ENCODE measurements at regions not wholly inside any gene's neighbourhood (a gene's known extent, or its start where the extent isn't known, plus 50 kb on each side); places are given as distances from the start of the nearest gene placed in this dataset.

DNA sequence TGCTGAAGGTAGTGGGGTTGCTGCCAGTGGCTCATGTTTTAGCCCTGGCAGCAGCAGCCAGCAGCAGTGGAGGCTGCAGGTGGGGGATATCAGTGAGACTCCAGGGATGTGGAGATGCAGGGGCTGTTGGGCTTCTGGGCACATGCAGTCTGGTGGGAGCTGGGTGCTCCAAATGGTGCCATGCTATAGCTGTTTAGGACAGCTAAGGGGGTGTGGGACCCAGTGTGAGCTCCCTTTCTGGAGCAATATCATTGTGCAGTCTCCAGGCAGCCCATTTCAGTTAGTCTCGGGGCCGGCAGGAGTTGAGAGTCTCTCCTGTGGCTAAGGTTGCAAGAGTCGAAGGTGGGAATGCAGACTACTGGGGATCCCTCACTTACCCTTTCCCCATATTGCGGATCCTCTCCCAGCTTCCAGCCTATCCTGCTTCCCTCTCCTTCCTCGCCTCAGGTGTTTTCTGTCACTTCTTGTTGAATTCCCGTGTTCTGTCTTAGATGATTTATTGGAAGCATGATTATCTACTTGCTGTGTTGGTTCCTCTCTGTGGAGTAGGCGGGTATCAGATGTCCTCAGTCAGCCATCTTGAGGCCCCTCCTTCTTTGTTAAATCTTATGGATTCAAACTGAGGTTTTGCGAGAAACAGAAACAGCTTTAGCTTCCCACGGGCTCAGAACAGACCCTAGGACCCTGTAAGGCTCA is 112.0 kb downstream of the FAM43A start:
- Histone ChIP-seq H4K91ac (ENCODE audit: insufficient read length, low read depth, low read length) (no peak overlapping the region), H3T11ph (ENCODE audit: low read length) (no peak overlapping the region), H2BK5ac (ENCODE audit: insufficient read length, low read length) (no peak overlapping the region), H3K4me2 (ENCODE audit: insufficient read depth, insufficient read length, low read length) (no peak overlapping the region), H4K8ac (replicated peaks; ENCODE audit: insufficient read length, low read depth, low read length) (no peak overlapping the region), H3K27me3 (ENCODE audit: insufficient read depth, low read length) (no peaks in the 10 kb centered on the region; the same call in 1 of the 2 replicates), H3K56ac (ENCODE audit: insufficient read length, low read depth, low read length) (no peak overlapping the region), H2AFZ (ENCODE audit: low read length) (no peak overlapping the region), H2BK12ac (ENCODE audit: insufficient read length, low read depth, low read length) (no peak overlapping the region), H2BK20ac (ENCODE audit: low read depth, low read length, poor library complexity, severe bottlenecking) (no peak overlapping the region), H3K27ac (ENCODE audit: insufficient read length, low read depth, low read length) (no peak overlapping the region), H4K20me1 (ENCODE audit: control insufficient read depth, insufficient read depth, insufficient read length) (no peaks in the 10 kb centered on the region), H3K18ac (ENCODE audit: insufficient read length, low read depth, low read length) (no peak overlapping the region), H3K9me3 (ENCODE audit: control insufficient read depth, low read depth, low read length) (no peaks in the 10 kb centered on the region), H3K9ac (ENCODE audit: extremely low read depth, insufficient read length, low read length) (no peak overlapping the region), H3K4ac (ENCODE audit: low read depth, low read length) (no peak overlapping the region), H2BK15ac (ENCODE audit: low read depth, low read length) (no peak overlapping the region), H2AK5ac (ENCODE audit: insufficient read length, low read length) (no peak overlapping the region), H2BK120ac (ENCODE audit: low read depth, low read length, poor library complexity, severe bottlenecking) (no peak overlapping the region), H3K14ac (ENCODE audit: insufficient read depth, low read length) (no peak overlapping the region; the same call in 1 of the 2 replicates), H3K23ac (ENCODE audit: insufficient read length, low read depth, low read length) (no peak overlapping the region), H4K5ac (ENCODE audit: insufficient read length, low read depth, low read length) (no peak overlapping the region), H3K4me1 (ENCODE audit: insufficient read depth, low read length) (no peaks in the 10 kb centered on the region), H3K79me1 (ENCODE audit: insufficient read depth, low read depth, low read length, poor library complexity, severe bottlenecking) (no peaks in the 10 kb centered on the region), H3K79me2 (ENCODE audit: insufficient read depth, low read length) (no peaks in the 10 kb centered on the region), H3K23me2 (ENCODE audit: insufficient read length, low read depth, low read length, poor library complexity, severe bottlenecking) (no peaks in the 10 kb centered on the region)
- no CpG with 5 or more reads among the region's 9 CpGs for WGBS (ENCODE audit: extremely low coverage, insufficient read length, low lambda C conversion rate)
- 0 out of 7 replicates have a peak, but pooled peaks cover 0 to 12% (median 0%) of the 10 kb centered on the region in 3 experiments for H3K36me3 Mint-ChIP-seq (ENCODE audit: insufficient read depth in 1 of 3, low read depth in 3 of 3)
- H3K4me1 Mint-ChIP-seq: peaks cover 18 to 19% of the 10 kb centered on the region in 2 experiments
- TF ChIP-seq, protein P1, sequence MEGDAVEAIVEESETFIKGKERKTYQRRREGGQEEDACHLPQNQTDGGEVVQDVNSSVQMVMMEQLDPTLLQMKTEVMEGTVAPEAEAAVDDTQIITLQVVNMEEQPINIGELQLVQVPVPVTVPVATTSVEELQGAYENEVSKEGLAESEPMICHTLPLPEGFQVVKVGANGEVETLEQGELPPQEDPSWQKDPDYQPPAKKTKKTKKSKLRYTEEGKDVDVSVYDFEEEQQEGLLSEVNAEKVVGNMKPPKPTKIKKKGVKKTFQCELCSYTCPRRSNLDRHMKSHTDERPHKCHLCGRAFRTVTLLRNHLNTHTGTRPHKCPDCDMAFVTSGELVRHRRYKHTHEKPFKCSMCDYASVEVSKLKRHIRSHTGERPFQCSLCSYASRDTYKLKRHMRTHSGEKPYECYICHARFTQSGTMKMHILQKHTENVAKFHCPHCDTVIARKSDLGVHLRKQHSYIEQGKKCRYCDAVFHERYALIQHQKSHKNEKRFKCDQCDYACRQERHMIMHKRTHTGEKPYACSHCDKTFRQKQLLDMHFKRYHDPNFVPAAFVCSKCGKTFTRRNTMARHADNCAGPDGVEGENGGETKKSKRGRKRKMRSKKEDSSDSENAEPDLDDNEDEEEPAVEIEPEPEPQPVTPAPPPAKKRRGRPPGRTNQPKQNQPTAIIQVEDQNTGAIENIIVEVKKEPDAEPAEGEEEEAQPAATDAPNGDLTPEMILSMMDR (conservative IDR thresholded peaks at IDR 0.05): no peak
- H3K4me3 Mint-ChIP-seq: no peak overlapping the region
- H3K27me3 Mint-ChIP-seq (ENCODE audit: low read depth): peaks cover 8% of the 10 kb centered on the region
- H3K9me3 Mint-ChIP-seq: peaks cover 11% of the 10 kb centered on the region in 2 experiments; a peak in 4 of 5 replicates
- H3K27ac Mint-ChIP-seq: peak overlapping the region in 1 of 3 experiments; percentile 10; a peak in 1 of 7 replicates
- DNase-seq: no peak
